ENCODE measurements at regions not wholly inside any gene's neighbourhood (a gene's known extent, or its start where the extent isn't known, plus 50 kb on each side); places are given as distances from the start of the nearest gene placed in this dataset.
"Not testable (repeated sequence)": the region's sequence is repeated elsewhere in the genome, so short reads cannot be mapped to it uniquely, and the experiment has no call there.

DNA sequence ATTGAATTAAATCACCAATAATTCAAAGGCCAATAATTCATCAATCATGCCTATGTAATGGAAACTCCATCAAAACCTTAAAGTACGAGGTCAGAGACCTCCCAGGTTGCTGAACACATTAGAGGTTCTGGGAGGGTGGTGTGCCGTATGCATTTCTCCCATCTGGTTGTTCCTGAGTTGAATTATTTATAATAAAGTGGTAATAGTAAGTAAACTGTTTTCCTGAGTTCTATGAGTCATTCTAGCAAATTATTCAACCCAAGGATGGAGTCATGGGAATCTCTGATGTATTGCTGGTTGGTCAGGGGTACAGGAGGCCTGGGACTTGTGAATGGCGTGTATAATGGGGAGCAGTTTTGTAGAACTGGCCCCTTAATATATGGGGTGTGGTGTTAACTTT, 191.7 kb downstream of the CARTPT start:
- DNase-seq: no peak

- no peak for DNase-seq
These were observed 192.9 kb downstream of the CARTPT start for GRCh38 chr5:71912021-71912420.

- DNase-seq: no peak
These were observed 193.0 kb upstream of the MAP1B start for GRCh38 chr5:71914281-71914680.

- no peak for DNase-seq
These were observed 184.6 kb upstream of the MAP1B start for GRCh38 chr5:71922584-71923106.

DNA sequence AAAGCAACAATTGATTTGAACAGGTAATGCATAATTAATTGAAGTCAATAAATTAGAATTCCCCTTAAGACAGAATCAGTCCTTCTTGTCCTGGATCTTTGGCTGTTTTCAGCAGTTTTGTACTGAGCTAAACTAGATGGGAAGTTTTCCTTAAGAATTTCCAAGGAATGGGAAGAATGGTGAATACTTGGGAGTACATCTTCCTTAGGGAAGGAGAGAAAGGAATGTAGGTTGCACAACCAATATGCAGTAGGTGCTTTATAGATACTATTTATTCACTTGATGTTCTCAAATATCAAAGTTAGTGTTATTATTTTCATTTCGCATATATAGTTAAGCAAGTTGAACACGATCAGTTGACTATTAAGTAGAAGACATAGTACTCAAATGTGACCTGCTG, 183.5 kb upstream of the MAP1B start:
- DNase-seq: no peak

DNA sequence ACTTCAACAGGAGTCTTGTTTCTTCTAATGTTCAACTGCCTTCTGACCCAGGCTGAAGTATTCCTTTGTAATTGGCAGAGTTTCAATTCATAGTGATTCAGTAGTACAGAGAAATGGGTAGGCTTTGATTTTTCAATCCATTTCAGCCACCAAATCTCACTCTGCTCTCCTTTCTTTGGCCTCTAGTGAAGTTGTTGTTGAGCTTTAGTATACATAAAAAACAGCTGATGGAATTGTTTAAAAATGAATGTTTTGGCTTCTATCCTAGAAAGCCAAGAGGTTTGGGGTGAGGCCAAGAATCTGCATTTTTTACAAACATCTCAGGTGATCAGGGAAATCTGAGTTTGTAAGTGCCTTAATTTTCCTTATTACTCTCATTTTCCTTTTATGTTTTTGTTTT, 182.9 kb upstream of the MAP1B start:
- DNase-seq: no peak

DNA sequence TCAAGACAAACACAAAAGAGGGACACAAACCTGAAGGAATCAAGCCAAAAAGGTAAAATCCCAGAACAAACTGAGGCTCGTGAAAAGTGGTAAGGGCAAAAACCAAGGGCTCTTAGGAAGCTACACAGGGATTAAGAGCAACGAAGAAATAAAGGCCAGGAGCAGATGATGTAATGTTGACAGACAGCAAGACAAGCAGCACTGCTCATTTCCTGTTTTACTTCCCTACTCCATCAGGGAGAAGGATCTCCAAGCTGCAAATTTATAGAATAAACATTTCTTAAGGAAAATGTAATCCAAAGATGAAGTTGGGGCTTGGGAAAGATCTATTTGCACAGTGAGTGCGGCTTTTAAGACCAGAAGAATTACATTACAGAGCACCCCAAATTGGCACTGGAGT, 182.3 kb upstream of the MAP1B start:
- DNase-seq: no peak

- no peak for DNase-seq
These were observed 181.6 kb upstream of the MAP1B start for GRCh38 chr5:71925608-71926091.

- no peak for DNase-seq
These were observed 178.3 kb upstream of the MAP1B start for GRCh38 chr5:71929003-71929402.

DNA sequence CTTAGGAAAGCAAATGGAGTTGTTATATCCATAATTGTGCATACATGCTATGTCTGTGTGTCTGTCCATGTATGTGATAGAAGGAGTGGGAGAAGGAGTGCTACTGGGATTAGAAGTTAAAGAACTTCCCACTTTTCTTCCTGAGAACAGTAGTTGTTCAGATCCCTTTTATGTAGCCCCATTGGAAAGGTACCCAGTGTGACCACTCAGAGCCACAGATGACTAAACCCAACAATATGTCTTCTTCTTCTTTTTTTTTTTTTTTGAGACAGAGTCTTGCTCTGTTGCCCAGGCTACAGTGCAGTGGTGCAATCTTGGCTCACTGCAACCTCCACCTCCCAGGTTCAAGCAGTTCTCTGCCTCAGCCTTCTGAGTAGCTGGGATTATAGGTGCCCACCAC, 176.7 kb upstream of the MAP1B start:
- DNase-seq: not testable (repeated sequence)

- no peak for DNase-seq
These were observed 175.1 kb upstream of the MAP1B start for GRCh38 chr5:71932131-71932654.

DNA sequence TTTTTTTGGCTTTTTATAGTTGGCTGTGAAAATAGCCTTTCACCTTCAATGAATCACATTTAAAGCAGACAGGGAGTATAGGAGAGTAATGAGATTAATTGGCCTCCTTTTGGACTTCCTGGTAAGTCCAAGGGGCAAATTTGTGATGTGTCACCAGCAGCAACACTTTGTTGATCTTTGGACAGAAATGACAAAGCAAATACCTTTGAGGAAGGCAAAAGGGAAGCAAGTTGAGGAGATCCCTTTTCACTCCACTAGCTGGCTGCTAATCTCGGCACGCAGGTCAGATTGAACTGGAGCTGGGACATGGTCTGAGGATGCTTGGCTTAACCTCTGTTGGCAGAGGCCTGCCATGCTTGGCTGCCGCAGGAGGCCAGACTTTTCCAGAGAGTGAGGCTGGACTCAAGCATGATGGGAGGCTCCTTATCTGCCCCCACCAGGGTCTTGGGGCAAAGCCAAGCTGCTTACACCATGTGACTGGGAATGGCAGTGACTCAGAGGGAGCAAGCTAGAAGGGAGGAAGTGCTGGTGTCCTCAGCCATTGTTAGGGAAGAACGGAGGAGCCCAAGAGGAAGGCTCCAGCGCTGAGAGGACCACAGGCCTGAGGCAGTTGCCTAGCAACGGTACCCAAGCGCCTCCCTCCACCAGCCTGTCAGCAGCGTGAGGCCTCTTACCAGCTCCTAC, 174.5 kb upstream of the MAP1B start:
- DNase-seq: no peak

GRCh38 chr5:71934322-71934721, 173.0 kb upstream of the MAP1B start:
- no peak for DNase-seq

DNA sequence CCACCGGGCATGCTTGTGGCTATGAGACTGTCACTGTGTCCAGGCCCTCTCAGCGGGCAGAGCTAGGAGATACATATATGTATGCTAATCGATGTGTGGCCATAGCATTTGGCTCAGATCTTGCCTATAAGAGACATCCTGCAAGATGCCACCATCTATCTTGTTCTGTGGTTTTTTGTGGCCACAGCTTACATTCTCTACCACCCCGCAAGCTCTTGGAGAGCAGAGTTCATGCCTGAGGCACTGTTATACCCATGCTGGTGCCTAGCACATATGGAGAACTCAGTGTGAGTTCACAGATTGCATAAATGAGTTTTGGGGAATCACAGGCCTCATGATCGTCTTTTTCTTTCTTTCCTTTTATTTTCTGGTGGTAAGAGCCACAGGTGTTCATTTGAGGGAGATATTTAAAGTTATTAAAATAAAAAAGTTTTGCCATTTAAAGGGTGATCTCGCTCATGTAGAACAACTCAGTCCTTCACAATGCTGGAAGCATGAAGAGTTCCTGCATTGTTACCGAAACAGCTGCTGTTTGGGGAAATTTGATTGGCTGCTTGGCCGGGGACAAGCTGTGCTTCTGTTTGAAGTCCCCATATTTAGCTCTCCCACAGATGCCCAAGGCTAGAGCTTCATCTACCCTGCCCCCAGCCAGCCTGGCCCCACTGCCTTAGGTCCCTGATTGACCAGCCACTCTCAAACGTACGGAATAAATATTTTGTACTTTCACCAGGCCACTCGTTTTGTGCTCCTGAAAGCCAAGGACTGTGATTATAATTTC, 169.2 kb upstream of the MAP1B start:
- DNase-seq: no peak

DNA sequence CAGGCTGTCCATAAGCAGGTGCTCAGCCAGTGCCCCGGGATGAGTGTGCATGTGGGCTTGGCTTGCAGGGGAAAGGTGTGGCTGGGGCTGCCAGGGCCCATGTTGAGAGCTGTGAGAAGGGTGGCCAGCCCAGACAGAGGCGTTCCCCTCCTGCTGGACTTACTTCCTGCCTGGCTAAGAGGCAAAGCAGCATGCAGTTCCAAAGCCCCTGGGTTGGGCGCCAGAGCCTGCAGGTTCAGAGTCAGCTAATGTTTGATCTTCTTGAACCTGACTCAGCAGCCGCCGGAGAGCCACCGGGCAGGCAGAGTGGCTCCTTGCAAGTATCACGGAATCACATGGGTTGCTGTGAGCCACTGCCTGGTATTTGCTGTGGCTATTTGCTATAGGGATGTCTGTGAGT, 168.4 kb upstream of the MAP1B start:
- DNase-seq: no peak

DNA sequence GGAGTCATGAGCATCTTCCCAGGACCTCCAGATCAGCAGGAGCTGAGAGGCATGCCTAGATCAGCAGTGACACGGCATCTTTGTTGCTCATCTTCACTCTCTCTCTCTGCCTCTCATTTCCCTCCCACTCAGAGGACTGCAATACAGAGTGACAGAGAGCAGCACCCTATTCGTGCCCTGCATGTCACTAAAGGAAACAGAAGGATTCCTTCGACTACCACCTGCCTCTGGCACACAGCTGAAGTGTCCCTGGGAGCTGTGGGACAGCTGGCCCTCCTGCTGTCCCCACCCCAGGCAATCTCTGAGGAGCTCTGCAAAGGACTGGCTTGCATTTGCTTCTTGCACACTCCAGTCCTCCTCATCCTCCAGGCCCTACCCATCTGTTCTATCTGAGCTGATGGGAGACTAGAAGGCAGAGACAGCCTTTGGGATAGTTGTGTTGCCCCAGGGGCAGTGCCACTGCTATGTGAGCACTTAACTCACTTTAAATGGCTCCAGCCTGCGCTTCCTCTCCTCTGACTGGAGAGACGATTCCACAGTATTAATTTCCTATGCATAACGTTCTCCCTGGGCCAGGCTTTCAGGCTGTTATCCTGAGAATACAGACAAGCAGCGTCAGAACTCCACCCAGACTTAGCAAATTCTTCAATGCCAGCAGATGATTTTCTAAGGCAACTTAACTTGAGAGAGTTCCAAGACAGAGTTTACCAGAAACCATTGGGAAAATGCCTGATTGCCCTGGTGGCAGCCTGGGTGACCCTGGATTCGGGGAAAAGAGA, 167.6 kb upstream of the MAP1B start:
- no peak for DNase-seq

- DNase-seq: no peak
These were observed 163.4 kb upstream of the MAP1B start for GRCh38 chr5:71943874-71944273.

DNA sequence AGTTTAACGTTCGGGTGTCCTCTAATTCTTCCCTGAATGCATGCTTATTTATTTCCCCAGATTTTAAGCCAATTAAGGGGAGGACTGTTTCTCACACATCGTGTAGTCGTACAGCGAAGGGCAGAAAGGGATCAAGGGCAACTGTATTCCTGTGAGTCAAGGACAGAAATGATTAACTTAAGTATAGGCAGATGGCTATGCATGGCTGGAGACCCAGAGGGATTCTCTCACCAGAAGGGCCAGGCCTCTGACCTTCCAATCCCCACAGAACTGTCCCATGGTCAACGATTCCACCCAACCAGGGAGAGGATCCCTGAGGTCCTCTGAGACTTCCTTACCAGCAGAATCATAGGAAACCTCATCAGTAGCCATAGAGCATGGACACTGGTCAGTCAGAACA, 161.8 kb upstream of the MAP1B start:
- DNase-seq: no peak

GRCh38 chr5:71946343-71947030, 160.8 kb upstream of the MAP1B start:
- DNase-seq: no peak

DNA sequence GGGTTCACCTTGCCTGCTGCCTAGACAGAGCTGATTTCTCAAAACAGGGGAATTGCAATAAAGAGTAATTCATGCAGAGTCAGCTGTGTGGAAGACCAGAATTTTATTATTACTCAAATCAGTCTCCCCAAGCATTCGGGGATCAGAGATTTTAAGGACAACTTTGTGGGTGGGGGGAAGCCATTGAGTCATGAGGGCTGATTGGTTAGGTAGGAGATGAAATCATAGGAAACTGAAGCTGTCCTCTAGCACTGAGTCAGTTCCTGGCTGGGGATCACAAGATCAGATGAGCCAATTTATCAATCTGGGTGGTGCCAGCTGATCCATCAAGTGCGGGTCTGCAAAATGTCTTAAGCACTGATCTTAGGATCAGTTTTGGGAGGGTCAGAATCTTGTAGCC, 159.1 kb upstream of the MAP1B start:
- DNase-seq: no peak

GRCh38 chr5:71949772-71950171, 157.5 kb upstream of the MAP1B start:
- DNase-seq: no peak

DNA sequence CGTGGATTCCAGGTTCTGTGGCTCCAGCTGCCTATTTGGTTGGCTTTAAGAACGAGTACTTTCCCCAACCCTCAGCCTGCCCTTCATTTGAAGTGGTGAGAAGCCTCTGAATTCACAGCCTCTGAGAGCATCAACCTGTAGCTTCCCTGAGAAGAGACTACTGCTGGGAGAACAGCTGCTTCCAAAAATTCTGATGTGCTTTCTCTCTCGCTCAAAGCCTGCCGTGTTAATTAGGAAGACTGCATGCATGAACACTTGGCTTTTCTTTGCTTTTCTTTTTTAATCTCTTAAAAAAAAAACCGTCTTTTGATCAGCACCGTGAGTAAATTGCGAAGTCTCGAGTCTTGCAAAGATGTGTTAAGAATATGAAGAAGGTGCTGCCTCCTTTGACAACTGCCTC, 153.4 kb upstream of the MAP1B start:
- DNase-seq: no peak

- no peak for DNase-seq
These were observed 152.9 kb upstream of the MAP1B start for GRCh38 chr5:71954329-71954728.

Measured in right hindlimb (tissue), 1 donor.